Liver (tissue), 3 donors: ENCODE measurements at regions not wholly inside any gene's neighbourhood (a gene's known extent, or its start where the extent isn't known, plus 50 kb on each side); places are given as distances from the start of the nearest gene placed in this dataset.

ENCODE experiments used
- EGR1 ChIP-seq, 2 donors: IDR thresholded peaks; 2 replicates each; pipeline ENCODE4 v1.6.1; 2016 to 2018; ENCODE audit warnings: antibody characterized with exemption in 2 of 2, low read depth in 2 of 2
- RAD21 ChIP-seq, 2 donors: IDR thresholded peaks; 2 replicates each; pipeline ENCODE4 v1.6.1; 2016; ENCODE audit warnings: antibody characterized with exemption in 2 of 2, mild to moderate bottlenecking in 2 of 2
- YY1 ChIP-seq: IDR thresholded peaks from 2 replicates; pipeline ENCODE4 v1.6.1; 2016; ENCODE audit warnings: antibody characterized with exemption, mild to moderate bottlenecking
- TF ChIP-seq, protein P1 (sequence below): fragments of 150-350 bp; IDR thresholded peaks from 2 replicates; pipeline ENCODE4 v1.5.1; 2017; ENCODE audit warnings: improper control_type of control experiment, low read depth, low read length; ENCODE audit not compliant: missing input control
- TF ChIP-seq, protein P2 (sequence below): IDR thresholded peaks from 2 replicates; pipeline ENCODE4 v1.6.1; 2016; ENCODE audit warnings: antibody characterized with exemption, mild to moderate bottlenecking
- TF ChIP-seq, protein P3 (sequence below): IDR thresholded peaks from 2 replicates; pipeline ENCODE4 v1.6.1; 2016; ENCODE audit warnings: antibody characterized with exemption
- donor health status: healthy.
- donor health status: healthy.

DNA sequence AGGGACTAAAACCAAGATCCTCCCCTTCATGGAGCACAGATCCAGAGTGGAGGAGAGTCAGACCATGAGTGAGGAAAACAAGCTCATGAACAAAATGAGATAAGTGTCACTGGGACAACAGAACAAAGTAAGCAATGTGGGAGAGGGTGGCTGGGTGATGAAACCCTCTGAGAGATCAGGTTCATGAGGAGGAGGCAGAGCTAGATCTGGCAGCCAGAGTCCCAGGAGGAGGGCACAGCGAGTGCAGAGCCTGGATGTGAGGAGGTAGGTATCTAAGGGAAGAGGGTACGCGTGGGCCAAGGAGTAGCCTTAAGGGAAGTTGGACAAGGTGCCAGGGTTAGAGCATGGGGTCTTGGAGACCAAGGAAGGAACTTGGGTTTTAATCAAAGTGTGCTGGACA is 1311.9 kb downstream of the UQCRFS1 start:
- TF ChIP-seq, protein P1, sequence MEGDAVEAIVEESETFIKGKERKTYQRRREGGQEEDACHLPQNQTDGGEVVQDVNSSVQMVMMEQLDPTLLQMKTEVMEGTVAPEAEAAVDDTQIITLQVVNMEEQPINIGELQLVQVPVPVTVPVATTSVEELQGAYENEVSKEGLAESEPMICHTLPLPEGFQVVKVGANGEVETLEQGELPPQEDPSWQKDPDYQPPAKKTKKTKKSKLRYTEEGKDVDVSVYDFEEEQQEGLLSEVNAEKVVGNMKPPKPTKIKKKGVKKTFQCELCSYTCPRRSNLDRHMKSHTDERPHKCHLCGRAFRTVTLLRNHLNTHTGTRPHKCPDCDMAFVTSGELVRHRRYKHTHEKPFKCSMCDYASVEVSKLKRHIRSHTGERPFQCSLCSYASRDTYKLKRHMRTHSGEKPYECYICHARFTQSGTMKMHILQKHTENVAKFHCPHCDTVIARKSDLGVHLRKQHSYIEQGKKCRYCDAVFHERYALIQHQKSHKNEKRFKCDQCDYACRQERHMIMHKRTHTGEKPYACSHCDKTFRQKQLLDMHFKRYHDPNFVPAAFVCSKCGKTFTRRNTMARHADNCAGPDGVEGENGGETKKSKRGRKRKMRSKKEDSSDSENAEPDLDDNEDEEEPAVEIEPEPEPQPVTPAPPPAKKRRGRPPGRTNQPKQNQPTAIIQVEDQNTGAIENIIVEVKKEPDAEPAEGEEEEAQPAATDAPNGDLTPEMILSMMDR = no peak
- TF ChIP-seq, protein P2, sequence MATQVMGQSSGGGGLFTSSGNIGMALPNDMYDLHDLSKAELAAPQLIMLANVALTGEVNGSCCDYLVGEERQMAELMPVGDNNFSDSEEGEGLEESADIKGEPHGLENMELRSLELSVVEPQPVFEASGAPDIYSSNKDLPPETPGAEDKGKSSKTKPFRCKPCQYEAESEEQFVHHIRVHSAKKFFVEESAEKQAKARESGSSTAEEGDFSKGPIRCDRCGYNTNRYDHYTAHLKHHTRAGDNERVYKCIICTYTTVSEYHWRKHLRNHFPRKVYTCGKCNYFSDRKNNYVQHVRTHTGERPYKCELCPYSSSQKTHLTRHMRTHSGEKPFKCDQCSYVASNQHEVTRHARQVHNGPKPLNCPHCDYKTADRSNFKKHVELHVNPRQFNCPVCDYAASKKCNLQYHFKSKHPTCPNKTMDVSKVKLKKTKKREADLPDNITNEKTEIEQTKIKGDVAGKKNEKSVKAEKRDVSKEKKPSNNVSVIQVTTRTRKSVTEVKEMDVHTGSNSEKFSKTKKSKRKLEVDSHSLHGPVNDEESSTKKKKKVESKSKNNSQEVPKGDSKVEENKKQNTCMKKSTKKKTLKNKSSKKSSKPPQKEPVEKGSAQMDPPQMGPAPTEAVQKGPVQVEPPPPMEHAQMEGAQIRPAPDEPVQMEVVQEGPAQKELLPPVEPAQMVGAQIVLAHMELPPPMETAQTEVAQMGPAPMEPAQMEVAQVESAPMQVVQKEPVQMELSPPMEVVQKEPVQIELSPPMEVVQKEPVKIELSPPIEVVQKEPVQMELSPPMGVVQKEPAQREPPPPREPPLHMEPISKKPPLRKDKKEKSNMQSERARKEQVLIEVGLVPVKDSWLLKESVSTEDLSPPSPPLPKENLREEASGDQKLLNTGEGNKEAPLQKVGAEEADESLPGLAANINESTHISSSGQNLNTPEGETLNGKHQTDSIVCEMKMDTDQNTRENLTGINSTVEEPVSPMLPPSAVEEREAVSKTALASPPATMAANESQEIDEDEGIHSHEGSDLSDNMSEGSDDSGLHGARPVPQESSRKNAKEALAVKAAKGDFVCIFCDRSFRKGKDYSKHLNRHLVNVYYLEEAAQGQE = no peak
- TF ChIP-seq RAD21 (IDR thresholded peaks at IDR 0.05) (no peak), EGR1 (IDR thresholded peaks at IDR 0.05; ENCODE audit: low read depth in 2 of 2) (no peak), YY1 (no peak)
- TF ChIP-seq, protein P3, sequence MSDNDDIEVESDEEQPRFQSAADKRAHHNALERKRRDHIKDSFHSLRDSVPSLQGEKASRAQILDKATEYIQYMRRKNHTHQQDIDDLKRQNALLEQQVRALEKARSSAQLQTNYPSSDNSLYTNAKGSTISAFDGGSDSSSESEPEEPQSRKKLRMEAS = no peak
